GM23338 (cell line): ENCODE measurements at regions not wholly inside any gene's neighbourhood (a gene's known extent, or its start where the extent isn't known, plus 50 kb on each side); places are given as distances from the start of the nearest gene placed in this dataset.

Source experiments
- ATAC-seq: fragments of 200-7000 bp; cut with Tn5 transposase; 3 replicates; pipeline ENCODE4 v1.9.1; 2020
- DNase-seq: peaks from one replicate; pipeline ENCODE4 v3.0.0-alpha.2; 2015; ENCODE audit warnings: low spot score
- H2AFZ ChIP-seq: fragments of 200-600 bp; sonication (generic); 2 replicates; pipeline ENCODE4 v1.8.0; 2016; ENCODE audit warnings: antibody characterized with exemption, mild to moderate bottlenecking, moderate library complexity
- H3F3A ChIP-seq: fragments of 200-600 bp; sonication (generic); replicated peaks from 2 replicates; pipeline ENCODE4 v1.8.0; 2017; ENCODE audit warnings: antibody characterized with exemption, mixed run types, low read depth
- H3K27ac ChIP-seq: fragments of 200-600 bp; sonication (generic); 2 replicates; pipeline ENCODE4 v1.6.1; 2016; ENCODE audit warnings: low read depth
- H3K27me3 ChIP-seq: fragments of 200-600 bp; sonication (generic); 2 replicates; pipeline ENCODE4 v1.8.0; 2016; ENCODE audit warnings: mild to moderate bottlenecking, mixed run types, moderate library complexity; ENCODE audit not compliant: insufficient read depth
- H3K36me3 ChIP-seq: fragments of 200-600 bp; sonication (generic); 2 replicates; pipeline ENCODE4 v1.8.0; 2016; ENCODE audit warnings: mild to moderate bottlenecking; ENCODE audit not compliant: insufficient read depth
- H3K4me1 ChIP-seq: fragments of 200-600 bp; sonication (generic); 2 replicates; pipeline ENCODE4 v1.8.0; 2016; ENCODE audit warnings: mild to moderate bottlenecking, moderate library complexity; ENCODE audit not compliant: insufficient read depth
- H3K4me2 ChIP-seq: fragments of 200-600 bp; sonication (generic); 2 replicates; pipeline ENCODE4 v1.7.1; 2017; ENCODE audit warnings: mixed run types
- H3K4me3 ChIP-seq: fragments of 200-600 bp; sonication (generic); 2 replicates; pipeline ENCODE4 v1.6.1; 2016; ENCODE audit warnings: mixed run types
- H3K79me2 ChIP-seq: fragments of 200-600 bp; sonication (generic); replicated peaks from 2 replicates; pipeline ENCODE4 v1.8.0; 2017; ENCODE audit warnings: mild to moderate bottlenecking; ENCODE audit not compliant: insufficient read depth
- H3K9me2 ChIP-seq: fragments of 200-600 bp; sonication (generic); 2 replicates; pipeline ENCODE4 v1.8.0; 2017; ENCODE audit not compliant: insufficient read depth
- H4K20me1 ChIP-seq: fragments of 200-600 bp; sonication (generic); replicated peaks from 2 replicates; pipeline ENCODE4 v1.8.0; 2017; ENCODE audit warnings: mild to moderate bottlenecking; ENCODE audit not compliant: insufficient read depth
- H3K27ac Mint-ChIP-seq: 2 replicates; pipeline ENCODE4 v1.8.0; 2020; ENCODE audit warnings: inconsistent platforms, mild to moderate bottlenecking, moderate library complexity, mixed read lengths
- H3K27me3 Mint-ChIP-seq: 3 replicates; pipeline ENCODE4 v1.8.0; 2022; ENCODE audit warnings: low read depth, mild to moderate bottlenecking, moderate library complexity, mixed read lengths, inconsistent platforms; ENCODE audit not compliant: insufficient read depth, poor library complexity
- H3K36me3 Mint-ChIP-seq: 3 replicates; pipeline ENCODE4 v1.8.0; 2021; ENCODE audit warnings: low read depth, mild to moderate bottlenecking, inconsistent platforms, moderate library complexity, mixed read lengths
- H3K4me1 Mint-ChIP-seq: 3 replicates; pipeline ENCODE4 v1.8.0; 2020; ENCODE audit warnings: mild to moderate bottlenecking, inconsistent platforms, mixed read lengths
- H3K4me3 Mint-ChIP-seq: 3 replicates; pipeline ENCODE4 v1.8.0; 2021; ENCODE audit warnings: moderate library complexity, mild to moderate bottlenecking, inconsistent platforms, mixed read lengths
- H3K9me3 Mint-ChIP-seq: 3 replicates; pipeline ENCODE4 v1.8.0; 2020; ENCODE audit warnings: moderate library complexity, mild to moderate bottlenecking, inconsistent platforms, mixed read lengths
- CREB1 ChIP-seq: fragments of 250-450 bp; sonication (Bioruptor Pico); IDR thresholded peaks from 2 replicates; pipeline ENCODE4 v1.5.0; 2020; ENCODE audit warnings: low read depth, mild to moderate bottlenecking, moderate library complexity
- CTCF ChIP-seq, 2 experiments: fragments of 200-600 bp in 1 of 2; sonication (generic) in 1 of 2; conservative IDR thresholded peaks; 2 replicates each; pipeline versions ENCODE4 v1.5.1 to v1.6.1; 2016 to 2017; ENCODE audit warnings: antibody characterized with exemption in 2 of 2, low read depth in 2 of 2, mild to moderate bottlenecking in 2 of 2, moderate library complexity in 1 of 2
- ETS1 ChIP-seq: IDR thresholded peaks from 2 replicates; pipeline ENCODE4 v1.6.1; 2016; ENCODE audit warnings: antibody characterized with exemption
- EZH2 ChIP-seq: fragments of 200-600 bp; sonication (generic); IDR thresholded peaks from one replicate; pipeline ENCODE4 v1.8.0; 2017; ENCODE audit warnings: antibody characterized with exemption, mild to moderate bottlenecking, low read depth; ENCODE audit not compliant: unreplicated experiment
- EZH2phosphoT487 ChIP-seq: fragments of 200-600 bp; sonication (generic); IDR thresholded peaks from one replicate; pipeline ENCODE4 v1.8.1; 2018; ENCODE audit warnings: antibody characterized with exemption; ENCODE audit not compliant: unreplicated experiment
- JUNB ChIP-seq: IDR thresholded peaks from one replicate; pipeline ENCODE4 v1.6.1; 2016; ENCODE audit warnings: antibody characterized with exemption; ENCODE audit not compliant: unreplicated experiment
- NANOG ChIP-seq: IDR thresholded peaks from 2 replicates; pipeline ENCODE4 v1.6.1; 2016; ENCODE audit warnings: antibody characterized with exemption, borderline replicate concordance
- POLR2AphosphoS5 ChIP-seq: IDR thresholded peaks from 2 replicates; pipeline ENCODE4 v1.6.1; 2016; ENCODE audit warnings: antibody characterized with exemption, low read depth
- STAT1 ChIP-seq: IDR thresholded peaks from one replicate; pipeline ENCODE4 v1.6.1; 2016; ENCODE audit warnings: antibody characterized with exemption; ENCODE audit not compliant: unreplicated experiment
- ZNF114 ChIP-seq: fragments of 250-450 bp; sonication (Bioruptor Pico); IDR thresholded peaks from 2 replicates; pipeline ENCODE4 v1.5.0; 2020; ENCODE audit warnings: mild to moderate bottlenecking, moderate library complexity
- ZNF331 ChIP-seq: fragments of 250-450 bp; sonication (Bioruptor Pico); IDR thresholded peaks from 2 replicates; pipeline ENCODE4 v1.5.0; 2020; ENCODE audit warnings: low read depth, mild to moderate bottlenecking, moderate library complexity

- Histone ChIP-seq H3F3A (peaks cover 11% of the 10 kb centered on the region), H3K4me2 (no peak overlapping the region), H3K27me3 (no peaks in the 10 kb centered on the region), H2AFZ (no peak overlapping the region), H3K36me3 (no peaks in the 10 kb centered on the region), H3K27ac (no peak overlapping the region), H3K4me3 (no peak overlapping the region), H3K4me1 (peaks cover 5% of the 10 kb centered on the region; the same call in 1 of the 2 replicates), H4K20me1 (no peaks in the 10 kb centered on the region), H3K9me2 (no peaks in the 10 kb centered on the region), H3K79me2 (no peaks in the 10 kb centered on the region)
- Mint-ChIP-seq H3K4me1 (no peaks in the 10 kb centered on the region; the same call in 2 of the 3 replicates), H3K27me3 (peaks cover 19% of the 10 kb centered on the region), H3K4me3 (no peak overlapping the region), H3K9me3 (peaks cover 13% of the 10 kb centered on the region), H3K27ac (no peak overlapping the region), H3K36me3 (peaks cover 9% of the 10 kb centered on the region; the same call in 2 of the 3 replicates)
- DNase-seq = no peak
- ATAC-seq = no peak
- TF ChIP-seq ZNF114 (CRISPR knock-in tag) (no peak), ETS1 (no peak)
Observed at GRCh38 chr6:28712982-28713381, 187.3 kb downstream of the GPX5 start.

- Histone ChIP-seq H2AFZ (no peak overlapping the region), H3F3A (no peaks in the 10 kb centered on the region), H3K27me3 (no peaks in the 10 kb centered on the region), H3K4me3 (no peak overlapping the region), H3K4me2 (no peak overlapping the region), H3K36me3 (no peaks in the 10 kb centered on the region), H3K79me2 (no peaks in the 10 kb centered on the region), H3K4me1 (no peaks in the 10 kb centered on the region), H3K9me2 (no peaks in the 10 kb centered on the region), H3K27ac (no peak overlapping the region), H4K20me1 (no peaks in the 10 kb centered on the region)
- DNase-seq (peak; percentile 72), ATAC-seq (peak; percentile 88)
- H3K4me3 Mint-ChIP-seq = peak overlapping the region; percentile 60
- H3K27me3 Mint-ChIP-seq = peaks cover 23% of the 10 kb centered on the region
- TF ChIP-seq ZNF114 (CRISPR knock-in tag) (no peak), CREB1 (CRISPR knock-in tag) (0 out of 2 replicates have a peak, but pooled peaks have one; percentile 25)
- H3K27ac Mint-ChIP-seq = no peak overlapping the region
- H3K9me3 Mint-ChIP-seq = peaks cover 2% of the 10 kb centered on the region; the same call in 1 of the 3 replicates
- no peaks in the 10 kb centered on the region for H3K36me3 Mint-ChIP-seq
- H3K4me1 Mint-ChIP-seq = peaks cover 8% of the 10 kb centered on the region; the same call in 2 of the 3 replicates
Observed at GRCh38 chr6:28719275-28719940, 193.7 kb downstream of the GPX5 start.

GRCh38 chr6:28720357-28721231 lies 194.9 kb downstream of the GPX5 start:
- peak; percentile 55 for ATAC-seq
- Histone ChIP-seq H2AFZ (peak overlapping the region; percentile 34), H4K20me1 (no peaks in the 10 kb centered on the region), H3K79me2 (no peaks in the 10 kb centered on the region), H3K27me3 (no peaks in the 10 kb centered on the region), H3K4me2 (peak overlapping the region; percentile 59), H3K9me2 (no peaks in the 10 kb centered on the region), H3K4me1 (no peaks in the 10 kb centered on the region; the same call in 1 of the 2 replicates), H3K36me3 (no peaks in the 10 kb centered on the region), H3K4me3 (peak overlapping the region; percentile 39), H3K27ac (no peak overlapping the region), H3F3A (no peaks in the 10 kb centered on the region)
- no peaks in the 10 kb centered on the region for H3K36me3 Mint-ChIP-seq
- H3K27me3 Mint-ChIP-seq = peaks cover 29% of the 10 kb centered on the region
- peaks cover 2% of the 10 kb centered on the region; the same call in 1 of the 3 replicates for H3K9me3 Mint-ChIP-seq
- peak overlapping the region; percentile 73 for H3K4me3 Mint-ChIP-seq
- peaks cover 11% of the 10 kb centered on the region; the same call in 2 of the 3 replicates for H3K4me1 Mint-ChIP-seq
- DNase-seq = no peak
- H3K27ac Mint-ChIP-seq = no peak overlapping the region
- TF ChIP-seq EZH2 = no peak
- no peak for TF ChIP-seq POLR2AphosphoS5
- TF ChIP-seq JUNB = no peak
- no peak for TF ChIP-seq EZH2phosphoT487
- no peak for TF ChIP-seq NANOG
- no peak for TF ChIP-seq CTCF (conservative IDR thresholded peaks at IDR 0.05; ENCODE audit: low read depth in 2 of 2)
- no peak for TF ChIP-seq CREB1 (CRISPR knock-in tag)
- TF ChIP-seq ZNF331 = no peak
- no peak for TF ChIP-seq ETS1
- TF ChIP-seq STAT1 = no peak
